Stomach (tissue), 8 donors: ENCODE measurements at regions not wholly inside any gene's neighbourhood (a gene's known extent, or its start where the extent isn't known, plus 50 kb on each side); places are given as distances from the start of the nearest gene placed in this dataset.

Experiments used
- DNase-seq, 2 donors: peaks; one replicate each; pipeline versions ENCODE4 v3.0.0 to v3.0.0-alpha.2; 2013 to 2019
- H3K27ac ChIP-seq, 5 donors: fragments of 200-600 bp in 4 of 5; sonication (generic) in 4 of 5; one replicate each; pipeline ENCODE4 v1.5.1; 2013 to 2019; ENCODE audit warnings: mild to moderate bottlenecking in 1 of 5, moderate library complexity in 1 of 5
- H3K27me3 ChIP-seq, 3 donors: fragments of 200-600 bp; sonication (generic); one replicate each; pipeline ENCODE4 v1.5.1; 2017 to 2019; ENCODE audit warnings: mixed run types in 1 of 3
- H3K36me3 ChIP-seq, 4 donors: fragments of 200-600 bp; sonication (generic); 1 replicate in 3 of 4; 2 replicates in 1 of 4; pipeline ENCODE4 v1.5.1; 2016 to 2019
- H3K4me1 ChIP-seq, 4 donors: fragments of 200-600 bp; sonication (generic); one replicate each; pipeline ENCODE4 v1.5.1; 2016 to 2019
- H3K4me3 ChIP-seq, 4 donors: fragments of 200-600 bp; sonication (generic) in 3 of 4; one replicate each; pipeline ENCODE4 v1.5.1; 2016 to 2019; ENCODE audit warnings: mild to moderate bottlenecking in 1 of 4
- H3K9me3 ChIP-seq, 4 donors: fragments of 200-600 bp; sonication (generic); one replicate each; pipeline ENCODE4 v1.5.1; 2016 to 2019
- EP300 ChIP-seq: sonication (generic); formaldehyde crosslinking; IDR thresholded peaks from one replicate; pipeline ENCODE4 v1.6.1; 2017; ENCODE audit warnings: antibody characterized with exemption
- POLR2A ChIP-seq, 4 donors: fragments of 450-650 bp; IDR thresholded peaks; one replicate each; pipeline ENCODE4 v1.6.1; 2016; ENCODE audit warnings: antibody characterized with exemption in 4 of 4, control low read depth in 2 of 4, mild to moderate bottlenecking in 1 of 4, moderate library complexity in 1 of 4
- POLR2AphosphoS5 ChIP-seq, 3 donors: sonication (generic); formaldehyde crosslinking; IDR thresholded peaks; one replicate each; pipeline ENCODE4 v1.6.1; 2016; ENCODE audit warnings: antibody characterized with exemption in 3 of 3
- WGBS, 5 donors: extraction: QIAGEN DNeasy Blood & Tissue Kit in 3 of 5; methylation state at CpG; one replicate each; pipeline versions ENCODE4 v1.1.5 to v1.1.7; 2013 to 2018; 5-methylcytosine and 5-hydroxymethylcytosine counted together
- intact Hi-C: fragments of 100-400 bp; cut with DNase I; formaldehyde crosslinking; loops from one replicate; pipeline ENCODE4 v1.15.1; 2023; ENCODE audit warnings: low total_unique reads
- TF ChIP-seq, protein P1 (sequence below), 7 experiments: fragments of 450-650 bp in 4 of 7; fragments of 200-600 bp in 3 of 7; sonication (generic) in 3 of 7; IDR thresholded peaks; one replicate each; pipeline ENCODE4 v1.5.1; 2016 to 2019; ENCODE audit warnings: antibody characterized with exemption in 7 of 7, control low read depth in 2 of 7, mild to moderate bottlenecking in 1 of 7
- donor health status: healthy with polysubstance abuse.
- donor health status: Bipolar disorder and iron deficiency.
- donor health status: healthy.

- no peaks in the 10 kb centered on the region for H3K36me3 ChIP-seq
- 83 to 91% (median 88%) methylated on average over 3 of the region's 3 CpGs for WGBS, 5 donors
- no peak overlapping the region for H3K4me3 ChIP-seq
- no peak for TF ChIP-seq EP300
- no peak for TF ChIP-seq POLR2AphosphoS5 (IDR thresholded peaks at IDR 0.05)
- TF ChIP-seq, protein P1, sequence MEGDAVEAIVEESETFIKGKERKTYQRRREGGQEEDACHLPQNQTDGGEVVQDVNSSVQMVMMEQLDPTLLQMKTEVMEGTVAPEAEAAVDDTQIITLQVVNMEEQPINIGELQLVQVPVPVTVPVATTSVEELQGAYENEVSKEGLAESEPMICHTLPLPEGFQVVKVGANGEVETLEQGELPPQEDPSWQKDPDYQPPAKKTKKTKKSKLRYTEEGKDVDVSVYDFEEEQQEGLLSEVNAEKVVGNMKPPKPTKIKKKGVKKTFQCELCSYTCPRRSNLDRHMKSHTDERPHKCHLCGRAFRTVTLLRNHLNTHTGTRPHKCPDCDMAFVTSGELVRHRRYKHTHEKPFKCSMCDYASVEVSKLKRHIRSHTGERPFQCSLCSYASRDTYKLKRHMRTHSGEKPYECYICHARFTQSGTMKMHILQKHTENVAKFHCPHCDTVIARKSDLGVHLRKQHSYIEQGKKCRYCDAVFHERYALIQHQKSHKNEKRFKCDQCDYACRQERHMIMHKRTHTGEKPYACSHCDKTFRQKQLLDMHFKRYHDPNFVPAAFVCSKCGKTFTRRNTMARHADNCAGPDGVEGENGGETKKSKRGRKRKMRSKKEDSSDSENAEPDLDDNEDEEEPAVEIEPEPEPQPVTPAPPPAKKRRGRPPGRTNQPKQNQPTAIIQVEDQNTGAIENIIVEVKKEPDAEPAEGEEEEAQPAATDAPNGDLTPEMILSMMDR (IDR thresholded peaks at IDR 0.05), result no peak
- TF ChIP-seq POLR2A (IDR thresholded peaks at IDR 0.05), result no peak
- peaks cover 0 to 12% (median 2%) of the 10 kb centered on the region in 4 donors for H3K9me3 ChIP-seq
- no peaks in the 10 kb centered on the region for H3K4me1 ChIP-seq
- no peak for DNase-seq
- H3K27me3 ChIP-seq, result no peaks in the 10 kb centered on the region
- intact Hi-C loops, result no loop called here
- no peak overlapping the region for H3K27ac ChIP-seq
Measured at GRCh38 chr6:114537977-114538376, 195.2 kb upstream of the HS3ST5 start.

- H3K4me3 ChIP-seq, result no peak overlapping the region
- H3K27me3 ChIP-seq, result no peaks in the 10 kb centered on the region
- DNase-seq, result no peak
- intact Hi-C loops, result no loop called here
- H3K36me3 ChIP-seq, result no peaks in the 10 kb centered on the region
- H3K27ac ChIP-seq, result no peak overlapping the region
- WGBS, 5 donors, result 83 to 92% (median 88%) methylated on average over 4 of the region's 4 CpGs
- H3K9me3 ChIP-seq, result peaks cover 0 to 6% (median 0%) of the 10 kb centered on the region in 4 donors
- no peak for TF ChIP-seq POLR2AphosphoS5 (IDR thresholded peaks at IDR 0.05)
- TF ChIP-seq POLR2A (IDR thresholded peaks at IDR 0.05), result no peak
- H3K4me1 ChIP-seq, result no peaks in the 10 kb centered on the region
Measured at GRCh38 chr6:114534813-114535212, 192.0 kb upstream of the HS3ST5 start.

- Histone ChIP-seq H3K4me1 (no peaks in the 10 kb centered on the region), H3K27ac (no peak overlapping the region), H3K4me3 (no peak overlapping the region), H3K27me3 (no peaks in the 10 kb centered on the region), H3K9me3 (no peaks in the 10 kb centered on the region), H3K36me3 (no peaks in the 10 kb centered on the region)
- no peak for TF ChIP-seq EP300
- intact Hi-C loops, result no loop called here
- DNase-seq, result no peak
Measured at GRCh38 chr6:114524081-114524480, 181.3 kb upstream of the HS3ST5 start.

DNA sequence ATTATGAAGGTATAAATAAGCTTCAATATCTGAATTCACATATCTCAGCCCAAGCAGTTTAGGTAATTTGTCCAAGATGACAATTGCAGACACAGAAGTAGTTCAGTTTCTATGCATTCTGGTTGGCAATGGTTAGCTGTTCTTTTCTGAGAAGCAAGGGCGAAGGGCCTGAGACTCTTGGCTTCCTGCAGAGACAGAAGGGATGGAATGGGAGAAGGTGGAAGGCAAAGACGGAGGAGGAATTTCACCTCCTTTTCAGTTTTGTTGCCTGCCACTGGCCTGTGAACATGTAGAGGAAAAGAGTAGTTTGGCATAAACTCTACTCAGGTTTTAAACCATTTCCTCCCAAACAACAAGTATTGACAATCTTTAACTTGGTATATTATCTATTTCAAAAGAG is 180.7 kb upstream of the HS3ST5 start:
- Histone ChIP-seq H3K9me3 (no peaks in the 10 kb centered on the region), H3K27me3 (no peaks in the 10 kb centered on the region), H3K4me1 (no peaks in the 10 kb centered on the region), H3K36me3 (no peaks in the 10 kb centered on the region), H3K27ac (no peak overlapping the region), H3K4me3 (no peak overlapping the region)
- no peak for DNase-seq
- intact Hi-C loops, result no loop called here
- TF ChIP-seq, protein P1 (IDR thresholded peaks at IDR 0.05), result no peak
- TF ChIP-seq POLR2AphosphoS5 (IDR thresholded peaks at IDR 0.05) (no peak), EP300 (no peak), POLR2A (IDR thresholded peaks at IDR 0.05) (no peak)
- WGBS, 5 donors, result 73 to 85% (median 82%) methylated on average over 2 of the region's 2 CpGs

DNA sequence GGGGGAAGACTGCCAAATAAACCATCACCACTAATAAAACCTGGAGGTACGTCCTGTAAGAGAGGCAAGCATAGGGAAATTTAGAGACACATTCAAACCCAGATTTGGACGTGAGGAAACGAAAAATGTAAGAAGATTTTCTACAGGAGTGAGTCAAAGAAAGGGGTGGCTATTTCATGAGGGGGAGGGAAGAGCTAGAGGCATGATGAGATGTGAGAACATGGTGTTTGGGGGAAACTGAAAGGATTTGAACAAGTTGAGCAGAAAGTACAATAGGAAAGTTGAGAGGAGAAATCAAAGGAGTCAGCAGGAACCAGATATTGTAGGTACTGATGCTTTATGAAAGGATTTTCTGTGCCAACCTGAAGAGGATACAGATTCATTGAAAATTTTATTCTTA is 179.1 kb upstream of the HS3ST5 start:
- Histone ChIP-seq H3K27me3 (no peaks in the 10 kb centered on the region), H3K27ac (no peak overlapping the region), H3K4me1 (no peaks in the 10 kb centered on the region), H3K9me3 (no peaks in the 10 kb centered on the region), H3K4me3 (no peak overlapping the region), H3K36me3 (no peaks in the 10 kb centered on the region)
- no peak for DNase-seq
- TF ChIP-seq EP300 (no peak), POLR2A (IDR thresholded peaks at IDR 0.05) (no peak), POLR2AphosphoS5 (IDR thresholded peaks at IDR 0.05) (no peak)
- TF ChIP-seq, protein P1 (IDR thresholded peaks at IDR 0.05), result no peak
- 76 to 88% (median 83%) methylated on average over 3 of the region's 3 CpGs for WGBS, 5 donors
- intact Hi-C loops, result no loop called here

GRCh38 chr6:114520976-114521375 is 178.2 kb upstream of the HS3ST5 start:
- Histone ChIP-seq H3K27me3 (no peaks in the 10 kb centered on the region), H3K4me3 (no peak overlapping the region), H3K4me1 (no peaks in the 10 kb centered on the region), H3K36me3 (no peaks in the 10 kb centered on the region), H3K27ac (no peak overlapping the region), H3K9me3 (no peaks in the 10 kb centered on the region)
- TF ChIP-seq EP300 (no peak), POLR2A (IDR thresholded peaks at IDR 0.05) (no peak), POLR2AphosphoS5 (IDR thresholded peaks at IDR 0.05) (no peak)
- TF ChIP-seq, protein P1 (IDR thresholded peaks at IDR 0.05), result no peak
- intact Hi-C loops, result no loop called here
- 79 to 92% (median 89%) methylated on average over 3 of the region's 3 CpGs for WGBS, 5 donors
- no peak for DNase-seq
